ENCODE measurements at regions not wholly inside any gene's neighbourhood (a gene's known extent, or its start where the extent isn't known, plus 50 kb on each side); places are given as distances from the start of the nearest gene placed in this dataset.

DNA sequence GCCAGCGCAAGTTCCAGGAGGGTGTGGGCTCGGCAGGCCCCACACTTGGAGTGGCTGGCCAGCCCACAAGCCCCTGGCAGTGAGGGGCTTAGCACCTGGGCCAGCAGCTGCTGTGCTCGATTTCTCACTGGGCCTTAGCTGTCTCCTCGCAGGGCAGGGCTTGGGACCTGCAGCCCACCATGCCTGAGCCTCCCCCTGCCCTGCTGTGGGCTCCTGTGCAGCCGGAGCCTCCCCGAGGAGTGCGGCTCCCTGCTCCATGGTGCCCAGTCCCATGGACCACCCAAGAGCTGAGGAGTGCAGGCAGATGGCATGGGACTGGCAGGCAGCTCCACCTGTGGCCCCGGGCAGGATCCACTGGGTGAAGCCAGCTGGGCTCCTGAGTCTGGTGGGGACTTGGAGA is 139.2 kb upstream of the CXCL13 start:
- no peaks in the 10 kb centered on the region for H4K20me1 ChIP-seq (ENCODE audit: insufficient read depth, low read length, poor library complexity, severe bottlenecking)
- no peak overlapping the region for H3K4me3 ChIP-seq (ENCODE audit: low read length, poor library complexity, severe bottlenecking)
- H2AFZ ChIP-seq (ENCODE audit: low read length): no peak overlapping the region
- no peaks in the 10 kb centered on the region for H3K27me3 ChIP-seq (ENCODE audit: insufficient read depth, low read length, poor library complexity, severe bottlenecking)
- H3F3A ChIP-seq (ENCODE audit: low read depth): no peaks in the 10 kb centered on the region
- H3K4me2 ChIP-seq (ENCODE audit: low read depth, low read length, poor library complexity, severe bottlenecking): no peak overlapping the region
- no peaks in the 10 kb centered on the region for H3K9me2 ChIP-seq (replicated peaks; ENCODE audit: low read depth, low read length)
- H3K36me3 ChIP-seq (ENCODE audit: insufficient read depth, low read length): no peaks in the 10 kb centered on the region
- no peaks in the 10 kb centered on the region for H3K4me1 ChIP-seq (ENCODE audit: insufficient read depth, low read length, poor library complexity, severe bottlenecking)
- no peak overlapping the region for H3K9ac ChIP-seq (ENCODE audit: low read depth, low read length, poor library complexity, severe bottlenecking)
- H3K9me3 ChIP-seq (ENCODE audit: insufficient read depth, low read depth, low read length): no peaks in the 10 kb centered on the region
- no peaks in the 10 kb centered on the region for H3K79me2 ChIP-seq (ENCODE audit: insufficient read depth, low read length)
- TF ChIP-seq, protein P1, sequence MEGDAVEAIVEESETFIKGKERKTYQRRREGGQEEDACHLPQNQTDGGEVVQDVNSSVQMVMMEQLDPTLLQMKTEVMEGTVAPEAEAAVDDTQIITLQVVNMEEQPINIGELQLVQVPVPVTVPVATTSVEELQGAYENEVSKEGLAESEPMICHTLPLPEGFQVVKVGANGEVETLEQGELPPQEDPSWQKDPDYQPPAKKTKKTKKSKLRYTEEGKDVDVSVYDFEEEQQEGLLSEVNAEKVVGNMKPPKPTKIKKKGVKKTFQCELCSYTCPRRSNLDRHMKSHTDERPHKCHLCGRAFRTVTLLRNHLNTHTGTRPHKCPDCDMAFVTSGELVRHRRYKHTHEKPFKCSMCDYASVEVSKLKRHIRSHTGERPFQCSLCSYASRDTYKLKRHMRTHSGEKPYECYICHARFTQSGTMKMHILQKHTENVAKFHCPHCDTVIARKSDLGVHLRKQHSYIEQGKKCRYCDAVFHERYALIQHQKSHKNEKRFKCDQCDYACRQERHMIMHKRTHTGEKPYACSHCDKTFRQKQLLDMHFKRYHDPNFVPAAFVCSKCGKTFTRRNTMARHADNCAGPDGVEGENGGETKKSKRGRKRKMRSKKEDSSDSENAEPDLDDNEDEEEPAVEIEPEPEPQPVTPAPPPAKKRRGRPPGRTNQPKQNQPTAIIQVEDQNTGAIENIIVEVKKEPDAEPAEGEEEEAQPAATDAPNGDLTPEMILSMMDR (conservative IDR thresholded peaks at IDR 0.05; ENCODE audit: low read length): no peak
- no peak for TF ChIP-seq EZH2phosphoT487 (IDR thresholded peaks at IDR 0.05; ENCODE audit: borderline replicate concordance)

DNA sequence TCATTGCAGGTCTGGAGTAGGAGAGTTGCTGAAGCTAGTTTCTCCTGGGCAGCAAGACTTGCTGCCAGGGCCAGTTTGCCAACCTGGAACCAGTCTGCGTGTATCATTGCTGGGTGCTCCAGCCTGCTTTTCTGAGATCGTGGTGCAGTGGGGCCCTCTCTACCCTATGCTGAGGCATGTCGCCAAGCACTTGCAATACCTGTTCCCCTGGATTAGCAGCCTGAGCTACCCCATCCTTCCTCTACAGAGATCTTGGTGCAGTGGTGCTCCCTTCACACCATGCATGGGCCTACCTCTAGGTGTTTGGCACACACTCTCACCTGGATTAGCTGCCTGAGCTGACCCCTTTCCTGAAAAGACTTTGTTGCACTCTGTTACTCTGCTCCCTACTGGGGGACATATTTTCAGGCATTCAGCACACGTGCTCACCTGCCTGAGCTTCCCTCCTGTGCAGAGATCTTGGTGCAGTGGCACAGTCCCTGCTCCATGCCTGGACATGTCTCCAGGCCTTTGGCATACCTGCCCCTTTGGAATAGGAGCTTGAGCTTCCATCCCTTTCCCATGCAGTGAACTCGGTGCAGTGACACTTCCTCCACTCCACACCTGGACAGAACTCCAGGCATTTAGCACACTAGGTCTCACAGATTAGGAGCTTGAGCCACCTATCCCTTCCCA is 133.7 kb upstream of the CXCL13 start:
- Histone ChIP-seq H3K4me3 (ENCODE audit: low read length, poor library complexity, severe bottlenecking) (no peak overlapping the region), H2AFZ (ENCODE audit: low read length) (no peak overlapping the region), H3F3A (ENCODE audit: low read depth) (no peaks in the 10 kb centered on the region), H3K9me2 (replicated peaks; ENCODE audit: low read depth, low read length) (no peaks in the 10 kb centered on the region), H3K4me2 (ENCODE audit: low read depth, low read length, poor library complexity, severe bottlenecking) (no peak overlapping the region), H3K4me1 (ENCODE audit: insufficient read depth, low read length, poor library complexity, severe bottlenecking) (no peaks in the 10 kb centered on the region), H3K79me2 (ENCODE audit: insufficient read depth, low read length) (no peaks in the 10 kb centered on the region), H3K9me3 (ENCODE audit: insufficient read depth, low read depth, low read length) (no peaks in the 10 kb centered on the region), H3K9ac (ENCODE audit: low read depth, low read length, poor library complexity, severe bottlenecking) (no peak overlapping the region), H4K20me1 (ENCODE audit: insufficient read depth, low read length, poor library complexity, severe bottlenecking) (no peaks in the 10 kb centered on the region), H3K36me3 (ENCODE audit: insufficient read depth, low read length) (no peaks in the 10 kb centered on the region), H3K27me3 (ENCODE audit: insufficient read depth, low read length, poor library complexity, severe bottlenecking) (no peaks in the 10 kb centered on the region)
- TF ChIP-seq, protein P1 (conservative IDR thresholded peaks at IDR 0.05; ENCODE audit: low read length): no peak
- TF ChIP-seq EZH2phosphoT487 (IDR thresholded peaks at IDR 0.05; ENCODE audit: borderline replicate concordance): no peak

DNA sequence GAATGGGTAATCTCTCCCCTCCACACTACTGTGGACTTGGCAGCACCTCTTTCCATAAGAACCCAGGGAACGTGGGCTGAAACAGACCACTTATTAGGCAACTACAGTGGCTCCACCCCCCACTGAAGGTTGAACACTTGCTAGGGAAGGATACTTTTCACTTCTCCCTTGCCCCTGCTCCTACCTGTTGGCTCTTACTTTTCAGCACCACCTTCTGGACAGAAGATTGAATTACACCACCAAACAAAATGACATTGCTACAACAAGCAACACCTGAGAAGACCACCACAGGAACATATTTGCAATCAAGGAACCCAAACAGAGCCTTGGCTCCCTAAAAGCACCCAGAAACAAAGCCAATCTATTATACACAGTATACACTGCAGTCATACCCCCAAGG is 132.1 kb upstream of the CXCL13 start:
- no peaks in the 10 kb centered on the region for H3K36me3 ChIP-seq (ENCODE audit: insufficient read depth, low read length)
- no peaks in the 10 kb centered on the region for H3F3A ChIP-seq (ENCODE audit: low read depth)
- no peaks in the 10 kb centered on the region for H3K27me3 ChIP-seq (ENCODE audit: insufficient read depth, low read length, poor library complexity, severe bottlenecking)
- no peaks in the 10 kb centered on the region for H3K9me2 ChIP-seq (replicated peaks; ENCODE audit: low read depth, low read length)
- H3K9ac ChIP-seq (ENCODE audit: low read depth, low read length, poor library complexity, severe bottlenecking): no peak overlapping the region
- no peak overlapping the region for H3K4me2 ChIP-seq (ENCODE audit: low read depth, low read length, poor library complexity, severe bottlenecking)
- no peaks in the 10 kb centered on the region for H3K9me3 ChIP-seq (ENCODE audit: insufficient read depth, low read depth, low read length)
- H3K4me1 ChIP-seq (ENCODE audit: insufficient read depth, low read length, poor library complexity, severe bottlenecking): no peaks in the 10 kb centered on the region
- H4K20me1 ChIP-seq (ENCODE audit: insufficient read depth, low read length, poor library complexity, severe bottlenecking): no peaks in the 10 kb centered on the region
- TF ChIP-seq, protein P1 (conservative IDR thresholded peaks at IDR 0.05; ENCODE audit: low read length): peak; percentile 68
- TF ChIP-seq EZH2phosphoT487 (IDR thresholded peaks at IDR 0.05; ENCODE audit: borderline replicate concordance): no peak
- no peak overlapping the region for H3K4me3 ChIP-seq (ENCODE audit: low read length, poor library complexity, severe bottlenecking)
- H3K79me2 ChIP-seq (ENCODE audit: insufficient read depth, low read length): no peaks in the 10 kb centered on the region
- no peak overlapping the region for H2AFZ ChIP-seq (ENCODE audit: low read length)

Data from Loucy (cell line).